ENCODE measurements at regions not wholly inside any gene's neighbourhood (a gene's known extent, or its start where the extent isn't known, plus 50 kb on each side); places are given as distances from the start of the nearest gene placed in this dataset.

- no peak for TF ChIP-seq CTCF (conservative IDR thresholded peaks at IDR 0.05; ENCODE audit: control insufficient read depth, insufficient read depth, low read depth, low read length)
- no peak overlapping the region for H3K4me3 ChIP-seq (ENCODE audit: control insufficient read depth, low read depth, low read length)
- DNase-seq (ENCODE audit: low read depth): no peak
Measured at GRCh38 chr2:181754105-181754504, 73.8 kb upstream of the NEUROD1 start.

- no peak overlapping the region for H3K4me3 ChIP-seq (ENCODE audit: control insufficient read depth, low read depth, low read length)
- no peak for TF ChIP-seq CTCF (conservative IDR thresholded peaks at IDR 0.05; ENCODE audit: control insufficient read depth, insufficient read depth, low read depth, low read length)
- DNase-seq (ENCODE audit: low read depth): no peak
Measured at GRCh38 chr2:181755181-181755580, 74.9 kb upstream of the NEUROD1 start.

- no peak for TF ChIP-seq CTCF (conservative IDR thresholded peaks at IDR 0.05; ENCODE audit: control insufficient read depth, insufficient read depth, low read depth, low read length)
- H3K4me3 ChIP-seq (ENCODE audit: control insufficient read depth, low read depth, low read length): no peak overlapping the region
- no peak for DNase-seq (ENCODE audit: low read depth)
Measured at GRCh38 chr2:181760521-181760920, 80.2 kb upstream of the NEUROD1 start.

- no peak for DNase-seq (ENCODE audit: low read depth)
- H3K4me3 ChIP-seq (ENCODE audit: control insufficient read depth, low read depth, low read length): no peak overlapping the region
- no peak for TF ChIP-seq CTCF (conservative IDR thresholded peaks at IDR 0.05; ENCODE audit: control insufficient read depth, insufficient read depth, low read depth, low read length)
Measured at GRCh38 chr2:181761175-181761574, 80.9 kb upstream of the NEUROD1 start.

GRCh38 chr2:181762000-181762399 is 81.7 kb upstream of the NEUROD1 start:
- no peak for TF ChIP-seq CTCF (conservative IDR thresholded peaks at IDR 0.05; ENCODE audit: control insufficient read depth, insufficient read depth, low read depth, low read length)
- no peak for DNase-seq (ENCODE audit: low read depth)
- no peak overlapping the region for H3K4me3 ChIP-seq (ENCODE audit: control insufficient read depth, low read depth, low read length)

- no peak overlapping the region for H3K4me3 ChIP-seq (ENCODE audit: control insufficient read depth, low read depth, low read length)
- TF ChIP-seq CTCF (conservative IDR thresholded peaks at IDR 0.05; ENCODE audit: control insufficient read depth, insufficient read depth, low read depth, low read length): no peak
- DNase-seq (ENCODE audit: low read depth): no peak
Measured at GRCh38 chr2:181762848-181763247, 82.5 kb upstream of the NEUROD1 start.

GRCh38 chr2:181763423-181763822 is 83.1 kb upstream of the NEUROD1 start:
- no peak for TF ChIP-seq CTCF (conservative IDR thresholded peaks at IDR 0.05; ENCODE audit: control insufficient read depth, insufficient read depth, low read depth, low read length)
- no peak overlapping the region for H3K4me3 ChIP-seq (ENCODE audit: control insufficient read depth, low read depth, low read length)

More at GRCh38 chr2:181763423-181763822, 83.1 kb upstream of the NEUROD1 start:
- no peak for DNase-seq (ENCODE audit: low read depth)
